A673 (cell line): ENCODE measurements at regions not wholly inside any gene's neighbourhood (a gene's known extent, or its start where the extent isn't known, plus 50 kb on each side); places are given as distances from the start of the nearest gene placed in this dataset.

ENCODE experiments used
- BruUV-seq: library from RNA; stranded (reverse); fragments of 400-500 nt; replicated peaks from 2 replicates; lab custom pipeline; 2021; lab: Mats Ljungman, UMichigan
- CTCF ChIA-PET: fragments of 300-600 bp; sonication (Branson Sonifier 250); formaldehyde crosslinking; loops from one replicate; lab custom pipeline; 2022; ENCODE audit warnings: antibody characterized with exemption; lab: Charles Lee
- POLR2A ChIA-PET: fragments of 300-600 bp; sonication (Branson Sonifier 250); formaldehyde crosslinking; loops from one replicate; lab custom pipeline; 2022; ENCODE audit warnings: antibody characterized with exemption; ENCODE audit not compliant: low non-redundant PET; lab: Charles Lee
- DNase-seq: peaks from one replicate; pipeline ENCODE4 v3.0.0-alpha.2; 2015; ENCODE audit warnings: low spot score
- H3K27ac ChIP-seq: fragments of 200-600 bp; sonication (generic); 2 replicates; pipeline ENCODE4 v1.5.1; 2016; ENCODE audit warnings: mixed run types, low read depth, mild to moderate bottlenecking, mixed read lengths, antibody characterized with exemption, low read length; ENCODE audit not compliant: poor library complexity, severe bottlenecking
- H3K27me3 ChIP-seq: fragments of 200-600 bp; sonication (generic); replicated peaks from 2 replicates; pipeline ENCODE4 v1.6.1; 2017; ENCODE audit warnings: mixed run types, low read depth, mild to moderate bottlenecking, mixed read lengths, antibody characterized with exemption, low read length; ENCODE audit not compliant: insufficient read depth, poor library complexity
- H3K36me3 ChIP-seq: fragments of 200-600 bp; sonication (generic); 2 replicates; pipeline ENCODE4 v1.6.1; 2016; ENCODE audit warnings: mixed run types, mild to moderate bottlenecking, mixed read lengths, antibody characterized with exemption, low read length; ENCODE audit not compliant: insufficient read depth, poor library complexity, severe bottlenecking
- H3K4me1 ChIP-seq: fragments of 200-600 bp; sonication (generic); 2 replicates; pipeline ENCODE4 v1.6.1; 2017; ENCODE audit warnings: mixed run types, mild to moderate bottlenecking, mixed read lengths, antibody characterized with exemption, low read length; ENCODE audit not compliant: insufficient read depth, poor library complexity, severe bottlenecking
- H3K4me3 ChIP-seq: fragments of 200-600 bp; sonication (generic); 2 replicates; pipeline ENCODE4 v1.5.1; 2016; ENCODE audit warnings: low read depth, mixed run types, mild to moderate bottlenecking, mixed read lengths, low read length; ENCODE audit not compliant: poor library complexity, severe bottlenecking
- H3K9me3 ChIP-seq: fragments of 200-600 bp; sonication (generic); 2 replicates; pipeline ENCODE4 v1.6.1; 2016; ENCODE audit warnings: mixed run types, low read depth, mild to moderate bottlenecking, mixed read lengths, antibody characterized with exemption, low read length; ENCODE audit not compliant: poor library complexity, severe bottlenecking
- EZH2 ChIP-seq: fragments of 200-600 bp; sonication (generic); IDR thresholded peaks from 2 replicates; pipeline ENCODE4 v1.6.1; 2017; ENCODE audit warnings: borderline replicate concordance, low read depth, mild to moderate bottlenecking, mixed read lengths, antibody characterized with exemption, low read length; ENCODE audit not compliant: poor library complexity, severe bottlenecking
- intact Hi-C: fragments of 100-400 bp; cut with micrococcal nuclease; formaldehyde crosslinking; loops from one replicate; pipeline ENCODE4 v1.10.0; 2022; ENCODE audit not compliant: unreplicated experiment
- TF ChIP-seq, protein P1 (sequence below): fragments of 300-800, 200-600 bp; sonication (generic); conservative IDR thresholded peaks from 2 replicates; pipeline ENCODE4 v1.5.1; 2017; ENCODE audit warnings: low read depth, mild to moderate bottlenecking, antibody characterized with exemption, low read length, moderate library complexity, mixed read lengths

GRCh38 chr3:26989037-26989436, 366.5 kb downstream of the LRRC3B start:
- POLR2A ChIA-PET: no interaction called here
- CTCF ChIA-PET: no interaction called here
- Histone ChIP-seq H3K9me3 (no peaks in the 10 kb centered on the region), H3K4me3 (no peak overlapping the region), H3K27me3 (no peaks in the 10 kb centered on the region), H3K4me1 (peaks cover 10% of the 10 kb centered on the region), H3K36me3 (no peaks in the 10 kb centered on the region), H3K27ac (no peak overlapping the region)
- no TSS peak for BruUV-seq
- intact Hi-C loops: no loop called here
- no peak for TF ChIP-seq EZH2
- TF ChIP-seq, protein P1, sequence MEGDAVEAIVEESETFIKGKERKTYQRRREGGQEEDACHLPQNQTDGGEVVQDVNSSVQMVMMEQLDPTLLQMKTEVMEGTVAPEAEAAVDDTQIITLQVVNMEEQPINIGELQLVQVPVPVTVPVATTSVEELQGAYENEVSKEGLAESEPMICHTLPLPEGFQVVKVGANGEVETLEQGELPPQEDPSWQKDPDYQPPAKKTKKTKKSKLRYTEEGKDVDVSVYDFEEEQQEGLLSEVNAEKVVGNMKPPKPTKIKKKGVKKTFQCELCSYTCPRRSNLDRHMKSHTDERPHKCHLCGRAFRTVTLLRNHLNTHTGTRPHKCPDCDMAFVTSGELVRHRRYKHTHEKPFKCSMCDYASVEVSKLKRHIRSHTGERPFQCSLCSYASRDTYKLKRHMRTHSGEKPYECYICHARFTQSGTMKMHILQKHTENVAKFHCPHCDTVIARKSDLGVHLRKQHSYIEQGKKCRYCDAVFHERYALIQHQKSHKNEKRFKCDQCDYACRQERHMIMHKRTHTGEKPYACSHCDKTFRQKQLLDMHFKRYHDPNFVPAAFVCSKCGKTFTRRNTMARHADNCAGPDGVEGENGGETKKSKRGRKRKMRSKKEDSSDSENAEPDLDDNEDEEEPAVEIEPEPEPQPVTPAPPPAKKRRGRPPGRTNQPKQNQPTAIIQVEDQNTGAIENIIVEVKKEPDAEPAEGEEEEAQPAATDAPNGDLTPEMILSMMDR: no peak
- no peak for DNase-seq

GRCh38 chr3:26997226-26997625, 372.0 kb downstream of the NEK10 start:
- Histone ChIP-seq H3K4me3 (no peak overlapping the region), H3K36me3 (no peaks in the 10 kb centered on the region), H3K9me3 (no peaks in the 10 kb centered on the region), H3K27ac (no peak overlapping the region), H3K27me3 (no peaks in the 10 kb centered on the region), H3K4me1 (no peaks in the 10 kb centered on the region)
- intact Hi-C loops: no loop called here
- TF ChIP-seq EZH2: no peak
- TF ChIP-seq, protein P1: no peak
- DNase-seq: no peak
- ChIA-PET POLR2A (interaction anchor here (0.7 kb wide), 1 partner anchor 137 kb away, joined by 4 read pairs; no protein-coding TSS in a partner anchor), CTCF (no interaction called here)
- BruUV-seq: no TSS peak

DNA sequence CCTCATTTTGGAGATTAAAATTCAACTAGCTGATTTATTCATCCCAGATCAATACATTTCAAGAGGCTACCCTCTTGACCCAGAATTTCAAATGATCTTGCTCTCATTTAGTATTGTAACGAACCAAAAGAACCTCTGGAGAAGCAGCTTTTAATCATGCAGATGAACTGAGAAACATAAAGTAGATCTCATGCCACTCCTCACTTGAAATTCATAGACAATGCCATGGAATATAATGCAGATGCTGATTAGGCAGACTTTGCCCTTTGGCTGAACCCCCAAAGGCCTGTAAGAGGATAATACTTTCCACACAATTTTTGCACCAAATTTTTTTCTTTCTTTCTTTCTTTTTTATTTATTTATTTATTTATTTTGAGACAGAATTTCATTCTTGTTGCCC, 358.3 kb downstream of the NEK10 start:
- Histone ChIP-seq H3K27ac (no peak overlapping the region), H3K4me3 (no peak overlapping the region), H3K36me3 (no peaks in the 10 kb centered on the region), H3K4me1 (no peaks in the 10 kb centered on the region), H3K27me3 (no peaks in the 10 kb centered on the region), H3K9me3 (no peaks in the 10 kb centered on the region)
- POLR2A ChIA-PET: no interaction called here
- CTCF ChIA-PET: no interaction called here
- intact Hi-C loops: no loop called here
- TF ChIP-seq EZH2: no peak
- TF ChIP-seq, protein P1: no peak
- no TSS peak for BruUV-seq
- DNase-seq: no peak
